ENCODE measurements at regions not wholly inside any gene's neighbourhood (a gene's known extent, or its start where the extent isn't known, plus 50 kb on each side); places are given as distances from the start of the nearest gene placed in this dataset.

DNA sequence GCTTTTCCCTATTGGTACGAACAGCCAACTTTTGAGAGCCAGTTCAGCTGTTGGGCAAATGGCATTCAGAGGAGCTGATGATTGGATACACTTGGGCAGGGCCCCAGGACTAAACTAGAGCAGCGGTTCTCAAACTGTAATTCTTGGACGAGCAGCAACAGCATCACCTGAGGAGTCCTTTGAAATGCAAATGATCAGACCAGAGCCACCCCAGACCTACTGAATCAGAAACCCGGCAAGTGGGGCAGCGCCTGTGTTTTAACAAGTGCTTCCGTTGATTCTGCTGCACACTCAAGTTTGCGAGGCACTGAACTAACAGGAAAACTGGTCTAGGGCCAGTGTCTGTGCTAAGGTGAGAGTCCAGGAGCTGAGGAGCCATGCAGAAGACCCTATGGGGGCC lies 239.7 kb downstream of the UACA start:
- Histone ChIP-seq H3K27me3 (ENCODE audit: control insufficient read depth, insufficient read depth, low read length) (no peaks in the 10 kb centered on the region), H3K9ac (ENCODE audit: low read depth, low read length) (no peak overlapping the region), H3K36me3 (ENCODE audit: control insufficient read depth, insufficient read depth, low read length) (no peaks in the 10 kb centered on the region), H3K27ac (ENCODE audit: low read depth, low read length) (no peak overlapping the region), H3K4me3 (ENCODE audit: low read depth, low read length) (no peak overlapping the region), H3K9me3 (ENCODE audit: control insufficient read depth, insufficient read depth, low read length) (no peaks in the 10 kb centered on the region), H3K4me1 (ENCODE audit: control insufficient read depth, insufficient read depth, low read length) (peaks cover 10% of the 10 kb centered on the region)

GRCh38 chr15:70523192-70523591 lies 240.2 kb downstream of the UACA start:
- H3K9me3 ChIP-seq (ENCODE audit: control insufficient read depth, insufficient read depth, low read length) = no peaks in the 10 kb centered on the region
- H3K4me1 ChIP-seq (ENCODE audit: control insufficient read depth, insufficient read depth, low read length) = peaks cover 10% of the 10 kb centered on the region
- H3K27me3 ChIP-seq (ENCODE audit: control insufficient read depth, insufficient read depth, low read length) = no peaks in the 10 kb centered on the region
- no peak overlapping the region for H3K27ac ChIP-seq (ENCODE audit: low read depth, low read length)
- H3K4me3 ChIP-seq (ENCODE audit: low read depth, low read length) = no peak overlapping the region
- H3K36me3 ChIP-seq (ENCODE audit: control insufficient read depth, insufficient read depth, low read length) = no peaks in the 10 kb centered on the region
- H3K9ac ChIP-seq (ENCODE audit: low read depth, low read length) = no peak overlapping the region

- no peaks in the 10 kb centered on the region for H3K36me3 ChIP-seq (ENCODE audit: control insufficient read depth, insufficient read depth, low read length)
- no peak overlapping the region for H3K27ac ChIP-seq (ENCODE audit: low read depth, low read length)
- no peak overlapping the region for H3K4me3 ChIP-seq (ENCODE audit: low read depth, low read length)
- no peak overlapping the region for H3K9ac ChIP-seq (ENCODE audit: low read depth, low read length)
- H3K27me3 ChIP-seq (ENCODE audit: control insufficient read depth, insufficient read depth, low read length) = no peaks in the 10 kb centered on the region
- no peaks in the 10 kb centered on the region for H3K9me3 ChIP-seq (ENCODE audit: control insufficient read depth, insufficient read depth, low read length)
- peaks cover 10% of the 10 kb centered on the region for H3K4me1 ChIP-seq (ENCODE audit: control insufficient read depth, insufficient read depth, low read length)
Measured at GRCh38 chr15:70522323-70522966, 240.9 kb downstream of the UACA start.

DNA sequence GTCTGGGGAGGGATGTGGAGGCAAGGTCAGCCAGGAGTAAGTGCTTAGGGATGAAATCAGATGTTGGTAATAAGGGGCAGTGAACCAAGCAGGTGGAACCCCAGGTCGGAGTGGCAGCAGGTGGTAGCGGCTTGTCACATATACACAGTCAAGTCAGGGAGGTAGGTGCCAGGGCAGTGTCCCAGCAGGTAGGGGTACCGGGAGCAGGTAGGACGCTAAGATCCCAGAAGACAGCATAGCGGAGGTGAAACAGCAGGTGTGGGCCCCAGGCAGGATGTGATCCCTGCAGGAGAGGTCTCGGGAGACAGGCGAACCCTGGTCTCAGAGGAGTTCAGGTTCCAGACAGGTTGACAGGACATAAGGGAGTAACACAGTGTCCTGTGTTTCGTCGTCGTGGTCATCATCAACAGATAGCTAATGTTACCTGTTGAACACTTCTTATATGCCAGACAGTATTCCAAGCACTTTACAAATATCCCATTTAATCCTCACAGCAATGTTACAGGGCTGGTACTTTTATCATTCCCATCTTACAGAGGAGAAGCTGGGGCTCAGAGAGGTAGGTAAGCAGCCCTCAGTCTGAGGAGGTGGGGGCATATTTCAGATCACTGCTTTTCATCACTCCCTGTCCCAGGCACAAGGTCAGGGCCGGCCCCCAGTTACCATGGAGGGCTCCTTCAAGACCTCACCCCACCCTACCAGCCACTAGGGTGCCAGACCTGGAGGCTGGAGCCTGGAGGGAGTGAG lies 241.6 kb downstream of the UACA start:
- Histone ChIP-seq H3K9me3 (ENCODE audit: control insufficient read depth, insufficient read depth, low read length) (no peaks in the 10 kb centered on the region), H3K4me1 (ENCODE audit: control insufficient read depth, insufficient read depth, low read length) (peaks cover 8% of the 10 kb centered on the region), H3K9ac (ENCODE audit: low read depth, low read length) (no peak overlapping the region), H3K27ac (ENCODE audit: low read depth, low read length) (no peak overlapping the region), H3K36me3 (ENCODE audit: control insufficient read depth, insufficient read depth, low read length) (no peaks in the 10 kb centered on the region), H3K27me3 (ENCODE audit: control insufficient read depth, insufficient read depth, low read length) (no peaks in the 10 kb centered on the region), H3K4me3 (ENCODE audit: low read depth, low read length) (no peak overlapping the region)

DNA sequence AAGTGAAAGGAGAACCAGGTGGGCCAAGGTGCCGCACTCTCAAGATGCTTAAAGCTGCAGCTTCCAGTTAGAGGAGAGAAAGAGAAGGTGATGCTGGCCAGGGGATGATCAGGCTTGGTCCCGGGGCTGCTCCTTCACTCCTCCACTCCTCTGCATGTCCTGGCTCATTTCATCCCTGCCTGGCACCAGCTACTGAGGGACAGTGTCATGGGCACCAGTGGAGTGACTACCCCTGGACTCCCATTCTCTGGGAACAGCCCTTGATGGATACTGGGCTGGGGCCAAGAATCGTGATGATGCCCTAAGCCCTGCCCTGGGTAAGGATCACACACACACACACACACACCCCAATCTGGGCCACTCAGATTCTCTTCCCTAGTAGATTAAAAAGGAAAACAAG lies 243.7 kb downstream of the UACA start:
- Histone ChIP-seq H3K36me3 (ENCODE audit: control insufficient read depth, insufficient read depth, low read length) (no peaks in the 10 kb centered on the region), H3K9me3 (ENCODE audit: control insufficient read depth, insufficient read depth, low read length) (no peaks in the 10 kb centered on the region), H3K27ac (ENCODE audit: low read depth, low read length) (no peak overlapping the region), H3K27me3 (ENCODE audit: control insufficient read depth, insufficient read depth, low read length) (no peaks in the 10 kb centered on the region), H3K9ac (ENCODE audit: low read depth, low read length) (no peak overlapping the region), H3K4me1 (ENCODE audit: control insufficient read depth, insufficient read depth, low read length) (peaks cover 4% of the 10 kb centered on the region; the same call in 1 of the 2 replicates), H3K4me3 (ENCODE audit: low read depth, low read length) (no peak overlapping the region)

DNA sequence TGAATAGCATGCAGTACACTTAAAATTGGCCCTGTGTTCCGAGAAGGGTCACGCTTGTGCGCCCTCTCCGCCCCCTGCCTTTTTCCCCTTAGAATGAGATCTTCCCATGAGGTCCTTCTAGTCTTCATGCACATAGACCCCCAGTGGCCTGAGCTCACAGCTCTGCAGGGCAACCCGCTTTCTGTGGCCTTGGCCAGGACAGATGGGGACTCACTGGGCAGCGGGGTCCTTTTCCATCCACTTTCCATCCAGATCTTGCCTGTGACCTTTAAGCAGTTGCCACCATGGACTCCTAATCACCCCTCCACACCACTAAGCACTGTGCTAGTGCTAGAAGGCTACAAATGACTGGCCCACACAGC lies 244.4 kb downstream of the UACA start:
- Histone ChIP-seq H3K36me3 (ENCODE audit: control insufficient read depth, insufficient read depth, low read length) (no peaks in the 10 kb centered on the region), H3K27ac (ENCODE audit: low read depth, low read length) (no peak overlapping the region), H3K9me3 (ENCODE audit: control insufficient read depth, insufficient read depth, low read length) (no peaks in the 10 kb centered on the region), H3K4me3 (ENCODE audit: low read depth, low read length) (no peak overlapping the region), H3K4me1 (ENCODE audit: control insufficient read depth, insufficient read depth, low read length) (peaks cover 4% of the 10 kb centered on the region; the same call in 1 of the 2 replicates), H3K27me3 (ENCODE audit: control insufficient read depth, insufficient read depth, low read length) (no peaks in the 10 kb centered on the region), H3K9ac (ENCODE audit: low read depth, low read length) (no peak overlapping the region)

DNA sequence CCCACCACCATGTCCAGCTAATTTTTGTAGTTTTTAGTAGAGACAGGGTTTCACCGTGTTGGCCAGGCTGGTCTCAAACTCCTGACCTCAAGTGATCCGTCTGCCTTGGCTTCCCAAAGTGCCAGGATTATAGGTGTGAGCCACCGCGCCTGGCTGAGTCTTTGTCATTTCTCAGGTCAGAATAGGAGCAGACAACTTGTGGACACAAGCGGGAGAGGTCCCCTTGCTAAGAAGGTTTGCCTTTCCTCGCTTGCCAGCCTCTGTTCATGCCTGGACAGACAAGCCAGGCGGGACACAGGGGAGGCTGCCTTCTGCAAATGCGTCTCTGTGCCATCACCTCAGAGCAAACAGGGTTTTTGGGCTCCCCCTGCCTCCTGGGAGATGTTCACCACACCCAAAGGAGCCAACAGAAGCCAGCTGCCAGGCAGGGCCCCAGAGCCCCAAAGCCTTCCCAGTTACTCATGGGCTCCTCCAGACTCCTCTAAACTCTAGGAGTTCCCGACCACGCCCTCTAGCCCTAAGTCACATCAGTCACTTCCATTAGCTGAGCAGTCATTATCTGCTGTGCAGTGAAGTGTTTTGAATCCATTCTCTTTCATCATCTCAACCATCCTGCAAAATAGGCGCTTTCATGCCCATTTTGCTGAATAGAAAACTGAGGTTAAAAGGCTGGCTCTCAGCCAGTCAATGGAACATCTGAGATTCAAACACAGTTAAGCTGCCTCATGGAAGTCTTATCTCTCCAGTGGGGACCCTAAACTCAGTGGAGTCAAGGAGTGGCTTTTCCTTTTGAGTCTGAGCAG lies 245.0 kb downstream of the UACA start:
- Histone ChIP-seq H3K4me1 (ENCODE audit: control insufficient read depth, insufficient read depth, low read length) (peaks cover under 1% of the 10 kb centered on the region; the same call in 1 of the 2 replicates), H3K9ac (ENCODE audit: low read depth, low read length) (no peak overlapping the region), H3K27ac (ENCODE audit: low read depth, low read length) (no peak overlapping the region), H3K36me3 (ENCODE audit: control insufficient read depth, insufficient read depth, low read length) (no peaks in the 10 kb centered on the region), H3K9me3 (ENCODE audit: control insufficient read depth, insufficient read depth, low read length) (no peaks in the 10 kb centered on the region), H3K27me3 (ENCODE audit: control insufficient read depth, insufficient read depth, low read length) (no peaks in the 10 kb centered on the region), H3K4me3 (ENCODE audit: low read depth, low read length) (no peak overlapping the region)

- no peak overlapping the region for H3K4me3 ChIP-seq (ENCODE audit: low read depth, low read length)
- no peaks in the 10 kb centered on the region; the same call in 1 of the 2 replicates for H3K4me1 ChIP-seq (ENCODE audit: control insufficient read depth, insufficient read depth, low read length)
- H3K9me3 ChIP-seq (ENCODE audit: control insufficient read depth, insufficient read depth, low read length) = no peaks in the 10 kb centered on the region
- H3K36me3 ChIP-seq (ENCODE audit: control insufficient read depth, insufficient read depth, low read length) = no peaks in the 10 kb centered on the region
- H3K9ac ChIP-seq (ENCODE audit: low read depth, low read length) = no peak overlapping the region
- H3K27ac ChIP-seq (ENCODE audit: low read depth, low read length) = no peak overlapping the region
- no peaks in the 10 kb centered on the region for H3K27me3 ChIP-seq (ENCODE audit: control insufficient read depth, insufficient read depth, low read length)
Measured at GRCh38 chr15:70517194-70517590, 246.2 kb downstream of the UACA start.

DNA sequence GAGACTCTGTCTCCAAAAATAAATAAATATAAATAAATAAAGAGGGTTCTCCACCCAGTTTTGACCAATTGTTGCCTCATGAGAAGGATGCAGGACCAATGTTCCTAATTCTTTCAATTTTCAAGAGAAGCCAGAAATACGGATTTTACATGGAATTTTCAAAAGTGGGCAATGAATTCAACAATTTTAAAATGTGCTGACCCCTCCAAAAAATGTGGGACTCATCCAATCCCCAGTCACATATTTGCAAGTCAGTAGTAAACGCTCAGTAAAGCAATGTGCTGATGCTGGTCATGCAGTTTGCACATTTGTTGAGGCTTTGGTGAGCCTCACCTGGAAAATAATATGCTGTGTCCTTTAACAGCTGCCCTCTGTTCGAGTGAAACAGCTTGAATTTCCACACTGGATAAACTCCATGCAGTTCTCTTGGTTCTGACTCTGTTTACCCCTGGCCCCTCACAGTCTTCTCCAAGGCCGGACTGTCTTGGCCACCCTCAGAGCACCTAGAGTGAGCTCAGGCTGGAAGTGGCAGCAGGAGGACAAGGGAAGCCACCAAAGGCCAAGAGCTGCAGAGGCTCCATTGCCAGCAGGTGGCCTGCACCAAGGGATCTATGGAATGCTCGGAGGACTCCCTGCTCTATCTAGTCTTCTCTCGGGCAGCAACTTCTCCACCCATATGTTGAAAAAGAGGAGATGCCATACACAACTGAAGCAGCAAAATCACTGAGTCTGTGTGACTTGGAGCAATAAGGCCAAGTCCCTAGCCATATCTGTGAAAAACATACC lies 246.8 kb downstream of the UACA start:
- H3K4me3 ChIP-seq (ENCODE audit: low read depth, low read length) = no peak overlapping the region
- H3K36me3 ChIP-seq (ENCODE audit: control insufficient read depth, insufficient read depth, low read length) = no peaks in the 10 kb centered on the region
- no peak overlapping the region for H3K27ac ChIP-seq (ENCODE audit: low read depth, low read length)
- H3K9ac ChIP-seq (ENCODE audit: low read depth, low read length) = no peak overlapping the region
- no peaks in the 10 kb centered on the region; the same call in 1 of the 2 replicates for H3K4me1 ChIP-seq (ENCODE audit: control insufficient read depth, insufficient read depth, low read length)
- no peaks in the 10 kb centered on the region for H3K9me3 ChIP-seq (ENCODE audit: control insufficient read depth, insufficient read depth, low read length)
- H3K27me3 ChIP-seq (ENCODE audit: control insufficient read depth, insufficient read depth, low read length) = no peaks in the 10 kb centered on the region

DNA sequence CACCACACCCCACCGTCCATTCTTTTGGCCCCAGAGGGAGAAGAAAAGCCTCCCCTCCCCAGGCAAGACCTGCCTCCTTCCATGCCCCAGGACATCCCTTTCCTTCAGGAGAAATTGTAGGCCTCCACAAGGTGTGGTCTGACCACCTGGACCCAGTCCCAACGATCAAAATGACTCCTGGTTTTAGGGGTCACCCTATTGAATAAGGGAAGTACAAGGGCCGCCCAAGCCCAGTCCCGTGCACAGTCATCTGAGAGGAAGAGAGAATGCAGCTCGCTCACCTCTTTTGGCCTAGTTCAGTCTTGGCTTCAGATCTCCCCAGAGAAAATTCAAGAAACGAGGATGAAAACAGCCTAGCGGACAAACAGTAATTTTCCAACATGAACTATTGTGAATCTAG lies 249.1 kb downstream of the UACA start:
- Histone ChIP-seq H3K27me3 (ENCODE audit: control insufficient read depth, insufficient read depth, low read length) (no peaks in the 10 kb centered on the region), H3K9me3 (ENCODE audit: control insufficient read depth, insufficient read depth, low read length) (no peaks in the 10 kb centered on the region), H3K9ac (ENCODE audit: low read depth, low read length) (no peak overlapping the region), H3K4me1 (ENCODE audit: control insufficient read depth, insufficient read depth, low read length) (no peaks in the 10 kb centered on the region; the same call in 1 of the 2 replicates), H3K4me3 (ENCODE audit: low read depth, low read length) (no peak overlapping the region), H3K27ac (ENCODE audit: low read depth, low read length) (no peak overlapping the region), H3K36me3 (ENCODE audit: control insufficient read depth, insufficient read depth, low read length) (no peaks in the 10 kb centered on the region)

Measured in HUES48 (cell line).